ENCODE measurements at regions not wholly inside any gene's neighbourhood (a gene's known extent, or its start where the extent isn't known, plus 50 kb on each side); places are given as distances from the start of the nearest gene placed in this dataset.

GRCh38 chr6:10112871-10113549 lies 301.9 kb downstream of the TFAP2A start:
- Mint-ChIP-seq H3K4me3 (no peak overlapping the region), H3K4me1 (ENCODE audit: low read depth) (no peaks in the 10 kb centered on the region), H3K27ac (no peak overlapping the region), H3K36me3 (ENCODE audit: low read depth) (no peaks in the 10 kb centered on the region), H3K9me3 (no peaks in the 10 kb centered on the region), H3K27me3 (ENCODE audit: insufficient read depth) (no peaks in the 10 kb centered on the region)
- no peak for TF ChIP-seq CTCF (IDR thresholded peaks at IDR 0.05)
- no peak for DNase-seq

- TF ChIP-seq CTCF (IDR thresholded peaks at IDR 0.05): no peak
- Mint-ChIP-seq H3K4me1 (ENCODE audit: low read depth) (no peaks in the 10 kb centered on the region), H3K4me3 (no peak overlapping the region), H3K27me3 (ENCODE audit: insufficient read depth) (no peaks in the 10 kb centered on the region), H3K27ac (no peak overlapping the region), H3K36me3 (ENCODE audit: low read depth) (no peaks in the 10 kb centered on the region), H3K9me3 (no peaks in the 10 kb centered on the region)
- DNase-seq: no peak
Observed at GRCh38 chr6:10111975-10112374, 302.9 kb downstream of the TFAP2A start.

- H3K4me1 Mint-ChIP-seq (ENCODE audit: low read depth): peaks cover 21% of the 10 kb centered on the region
- no peaks in the 10 kb centered on the region for H3K9me3 Mint-ChIP-seq
- no peak overlapping the region for H3K27ac Mint-ChIP-seq
- H3K4me3 Mint-ChIP-seq: no peak overlapping the region
- no peaks in the 10 kb centered on the region for H3K36me3 Mint-ChIP-seq (ENCODE audit: low read depth)
- no peak for TF ChIP-seq CTCF (IDR thresholded peaks at IDR 0.05)
- H3K27me3 Mint-ChIP-seq (ENCODE audit: insufficient read depth): no peaks in the 10 kb centered on the region
- no peak for DNase-seq
Observed at GRCh38 chr6:10101551-10102252, 313.2 kb downstream of the TFAP2A start.

- H3K27me3 Mint-ChIP-seq (ENCODE audit: insufficient read depth): no peaks in the 10 kb centered on the region
- no peak for TF ChIP-seq CTCF (IDR thresholded peaks at IDR 0.05)
- H3K9me3 Mint-ChIP-seq: no peaks in the 10 kb centered on the region
- DNase-seq: no peak
- peaks cover 12% of the 10 kb centered on the region for H3K4me1 Mint-ChIP-seq (ENCODE audit: low read depth)
- H3K27ac Mint-ChIP-seq: no peak overlapping the region
- no peak overlapping the region for H3K4me3 Mint-ChIP-seq
- H3K36me3 Mint-ChIP-seq (ENCODE audit: low read depth): no peaks in the 10 kb centered on the region
Observed at GRCh38 chr6:10099529-10100140, 315.2 kb downstream of the TFAP2A start.

- Mint-ChIP-seq H3K27me3 (ENCODE audit: insufficient read depth) (no peaks in the 10 kb centered on the region), H3K9me3 (peaks cover 4% of the 10 kb centered on the region), H3K36me3 (ENCODE audit: low read depth) (peaks cover 4% of the 10 kb centered on the region; the same call in 1 of the 2 replicates), H3K27ac (no peak overlapping the region), H3K4me1 (ENCODE audit: low read depth) (peaks cover 12% of the 10 kb centered on the region), H3K4me3 (no peak overlapping the region)
- DNase-seq: no peak
- no peak for TF ChIP-seq CTCF (IDR thresholded peaks at IDR 0.05)
Observed at GRCh38 chr6:10098756-10099528, 315.9 kb downstream of the TFAP2A start.

Measured in HFFc6 (cell line).